RCC 7860 (cell line): ENCODE measurements at regions not wholly inside any gene's neighbourhood (a gene's known extent, or its start where the extent isn't known, plus 50 kb on each side); places are given as distances from the start of the nearest gene placed in this dataset.

Source experiments
- DNase-seq: peaks from one replicate; pipeline ENCODE4 v3.0.0-alpha.2; 2015; ENCODE audit warnings: low spot score
- FAIRE-seq: peaks from 2 replicates; lab custom pipeline; 2012; peaks lifted over from hg19 to GRCh38; lab: Jason Lieb, UNC

GRCh38 chr9:126218359-126219125 lies 108.1 kb upstream of the MVB12B start:
- DNase-seq = no peak
- FAIRE-seq = no peak

GRCh38 chr9:126219166-126219565 lies 107.5 kb upstream of the MVB12B start:
- FAIRE-seq = no peak
- no peak for DNase-seq

GRCh38 chr9:126219648-126220063 lies 107.0 kb upstream of the MVB12B start:
- DNase-seq (no peak), FAIRE-seq (no peak)

- FAIRE-seq (no peak), DNase-seq (no peak)
These were observed 105.1 kb upstream of the MVB12B start for GRCh38 chr9:126221480-126221879.

GRCh38 chr9:126222363-126222834 lies 104.2 kb upstream of the MVB12B start:
- FAIRE-seq (no peak), DNase-seq (no peak)

GRCh38 chr9:126222835-126223431 lies 103.7 kb upstream of the MVB12B start:
- FAIRE-seq = no peak
- no peak for DNase-seq

GRCh38 chr9:126223798-126224531 lies 102.7 kb upstream of the MVB12B start:
- FAIRE-seq = no peak

GRCh38 chr9:126225611-126226609 lies 100.7 kb upstream of the MVB12B start:
- FAIRE-seq (no peak), DNase-seq (no peak)

More at GRCh38 chr9:126223798-126224531, 102.7 kb upstream of the MVB12B start:
- no peak for DNase-seq

- DNase-seq (no peak), FAIRE-seq (no peak)
These were observed 99.4 kb upstream of the MVB12B start for GRCh38 chr9:126226991-126227936.

- FAIRE-seq = no peak
- no peak for DNase-seq
These were observed 98.4 kb upstream of the MVB12B start for GRCh38 chr9:126228111-126228780.

GRCh38 chr9:126228781-126229444 lies 97.7 kb upstream of the MVB12B start:
- DNase-seq = peak; percentile 33

GRCh38 chr9:126229501-126229900 lies 97.1 kb upstream of the MVB12B start:
- DNase-seq = no peak
- no peak for FAIRE-seq

More at GRCh38 chr9:126228781-126229444, 97.7 kb upstream of the MVB12B start:
- FAIRE-seq = no peak

GRCh38 chr9:126230692-126231091 lies 95.9 kb upstream of the MVB12B start:
- FAIRE-seq (no peak), DNase-seq (no peak)

GRCh38 chr9:126232461-126232860 lies 94.2 kb upstream of the MVB12B start:
- DNase-seq (peak; percentile 24), FAIRE-seq (no peak)

- DNase-seq (no peak), FAIRE-seq (no peak)
These were observed 93.5 kb upstream of the MVB12B start for GRCh38 chr9:126233175-126233574.

- DNase-seq (no peak), FAIRE-seq (no peak)
These were observed 92.6 kb upstream of the MVB12B start for GRCh38 chr9:126233913-126234525.

GRCh38 chr9:126234681-126235335 lies 91.8 kb upstream of the MVB12B start:
- FAIRE-seq (no peak), DNase-seq (no peak)
